Stimulated activated memory B cell treated with anti-CD40 and anti-IgM and Interleukin-4, amounts not matched to agents 10 μg/mL and 1 μg/mL and 100 μg/mL, for 72 hours (primary cell): ENCODE measurements at regions not wholly inside any gene's neighbourhood (a gene's known extent, or its start where the extent isn't known, plus 50 kb on each side); places are given as distances from the start of the nearest gene placed in this dataset.
A peak's percentile ranks its signal among the peaks of the same experiment; 100 is the strongest.
"Not testable (repeated sequence)": the region's sequence is repeated elsewhere in the genome, so short reads cannot be mapped to it uniquely, and the experiment has no call there.

Source experiments
- ATAC-seq: fragments of 150-1000 bp; cut with Tn5 transposase; 2 replicates; pipeline ENCODE4 v1.10.0; 2021
- H3K27ac Mint-ChIP-seq: one replicate; pipeline ENCODE4 v1.8.0; 2022; ENCODE audit warnings: mild to moderate bottlenecking, mixed read lengths
- H3K27me3 Mint-ChIP-seq: one replicate; pipeline ENCODE4 v1.8.0; 2022; ENCODE audit warnings: mixed read lengths
- H3K36me3 Mint-ChIP-seq: one replicate; pipeline ENCODE4 v1.8.0; 2022; ENCODE audit warnings: mixed read lengths
- H3K4me1 Mint-ChIP-seq: one replicate; pipeline ENCODE4 v1.8.0; 2022; ENCODE audit warnings: mixed read lengths
- H3K4me3 Mint-ChIP-seq: one replicate; pipeline ENCODE4 v1.8.0; 2022; ENCODE audit warnings: mild to moderate bottlenecking, moderate library complexity, mixed read lengths
- H3K9me3 Mint-ChIP-seq: one replicate; pipeline ENCODE4 v1.8.0; 2022; ENCODE audit warnings: mixed read lengths

DNA sequence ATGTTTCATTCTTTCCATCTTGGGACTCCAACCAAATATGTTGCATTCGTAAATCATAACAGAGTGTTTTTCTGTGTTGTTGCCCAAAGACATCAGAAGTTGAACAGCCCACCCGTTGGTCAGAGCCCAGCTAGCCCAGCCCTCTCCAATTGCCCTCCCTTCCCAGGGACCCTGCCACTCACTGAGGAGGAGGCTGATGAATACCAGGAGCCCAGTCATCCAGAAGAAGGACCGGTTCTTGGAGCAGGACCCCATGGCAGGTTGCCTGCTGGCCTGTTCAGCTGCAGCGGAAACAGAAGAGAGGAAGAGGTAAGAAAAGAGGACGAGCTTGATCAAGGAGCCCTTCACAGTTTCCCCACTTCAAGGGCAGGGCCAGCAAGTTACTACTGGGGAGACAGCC, 172.2 kb upstream of the ETV3 start:
- Mint-ChIP-seq H3K27me3 (peaks cover 61% of the 10 kb centered on the region), H3K4me1 (peaks cover 28% of the 10 kb centered on the region)

DNA sequence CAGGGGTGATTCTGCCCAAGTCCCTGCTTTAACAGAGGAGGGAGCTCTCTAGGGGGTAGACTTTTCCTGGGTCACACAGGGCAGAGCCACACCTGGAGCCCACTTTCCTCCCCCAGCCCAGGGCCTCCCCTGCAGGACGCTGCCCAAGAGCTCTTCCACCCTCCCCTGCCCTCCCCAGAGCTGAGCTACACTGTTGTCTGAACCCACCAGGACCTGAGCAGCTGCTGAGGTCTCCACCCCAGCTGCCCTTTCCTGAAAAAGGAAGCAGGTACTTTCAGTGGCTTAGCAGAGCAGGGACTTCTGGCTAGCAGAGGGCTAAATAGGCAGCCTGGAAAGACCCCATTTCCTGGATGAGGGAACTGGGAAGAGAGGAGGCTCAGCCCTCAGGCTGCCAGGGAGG, 169.3 kb upstream of the ETV3 start:
- no peaks in the 10 kb centered on the region for H3K9me3 Mint-ChIP-seq
- no peak overlapping the region for H3K27ac Mint-ChIP-seq
- no peaks in the 10 kb centered on the region for H3K36me3 Mint-ChIP-seq
- ATAC-seq = peak; percentile 86
- H3K27me3 Mint-ChIP-seq = peaks cover 38% of the 10 kb centered on the region
- H3K4me3 Mint-ChIP-seq = no peak overlapping the region
- H3K4me1 Mint-ChIP-seq = peaks cover 28% of the 10 kb centered on the region

More for the DNA sequence above, 172.2 kb upstream of the ETV3 start:
- H3K27ac Mint-ChIP-seq = no peak overlapping the region
- peaks cover 3% of the 10 kb centered on the region for H3K9me3 Mint-ChIP-seq
- no peaks in the 10 kb centered on the region for H3K36me3 Mint-ChIP-seq
- no peak overlapping the region for H3K4me3 Mint-ChIP-seq
- no peak for ATAC-seq

DNA sequence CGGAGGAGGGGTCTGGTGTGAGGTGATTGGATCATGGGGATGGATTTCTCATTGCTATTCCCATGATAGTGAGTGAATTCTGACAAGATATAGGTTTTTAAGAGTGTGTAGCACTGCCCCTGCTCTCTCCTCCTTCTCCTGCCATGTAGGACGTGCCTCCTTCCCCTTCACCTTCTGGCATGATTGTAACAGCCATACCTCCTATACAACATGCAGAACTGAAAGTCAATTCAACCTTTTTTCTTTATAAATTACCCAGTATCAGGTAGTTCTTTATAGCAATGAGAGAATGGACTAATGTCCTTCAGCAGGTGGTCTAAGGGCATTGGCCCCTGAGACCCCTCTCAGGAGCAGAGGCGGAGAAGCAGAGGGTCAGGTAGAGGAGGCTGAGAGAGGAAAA, 168.7 kb upstream of the ETV3 start:
- no peak for ATAC-seq
- H3K36me3 Mint-ChIP-seq = no peaks in the 10 kb centered on the region

DNA sequence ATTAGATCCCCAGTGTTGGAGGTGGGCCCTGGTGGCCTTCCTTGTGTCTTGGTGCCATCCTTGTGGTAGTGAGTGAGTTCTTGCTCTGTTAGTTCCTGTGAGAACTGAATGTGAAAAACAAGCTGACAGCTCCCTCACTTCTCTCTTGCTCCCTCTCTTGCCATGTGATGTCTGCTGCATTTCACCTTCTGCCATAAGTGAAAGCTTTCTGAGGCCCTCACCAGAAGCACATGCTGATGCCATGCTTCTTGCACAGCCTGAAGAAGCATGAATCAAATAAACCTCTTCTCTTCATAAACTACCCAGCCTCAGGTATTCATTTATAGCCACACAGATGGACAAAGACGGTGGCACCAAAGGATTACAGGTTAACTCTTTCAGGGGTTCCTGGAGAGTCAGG, 166.1 kb upstream of the ETV3 start:
- Mint-ChIP-seq H3K9me3 (no peaks in the 10 kb centered on the region), H3K4me1 (peaks cover 26% of the 10 kb centered on the region), H3K27ac (no peak overlapping the region), H3K4me3 (no peak overlapping the region), H3K27me3 (peaks cover 6% of the 10 kb centered on the region), H3K36me3 (no peaks in the 10 kb centered on the region)
- ATAC-seq = no peak

More for the DNA sequence above, 168.7 kb upstream of the ETV3 start:
- H3K4me1 Mint-ChIP-seq = peaks cover 28% of the 10 kb centered on the region
- peaks cover 32% of the 10 kb centered on the region for H3K27me3 Mint-ChIP-seq
- no peak overlapping the region for H3K27ac Mint-ChIP-seq
- H3K9me3 Mint-ChIP-seq = no peaks in the 10 kb centered on the region
- no peak overlapping the region for H3K4me3 Mint-ChIP-seq

DNA sequence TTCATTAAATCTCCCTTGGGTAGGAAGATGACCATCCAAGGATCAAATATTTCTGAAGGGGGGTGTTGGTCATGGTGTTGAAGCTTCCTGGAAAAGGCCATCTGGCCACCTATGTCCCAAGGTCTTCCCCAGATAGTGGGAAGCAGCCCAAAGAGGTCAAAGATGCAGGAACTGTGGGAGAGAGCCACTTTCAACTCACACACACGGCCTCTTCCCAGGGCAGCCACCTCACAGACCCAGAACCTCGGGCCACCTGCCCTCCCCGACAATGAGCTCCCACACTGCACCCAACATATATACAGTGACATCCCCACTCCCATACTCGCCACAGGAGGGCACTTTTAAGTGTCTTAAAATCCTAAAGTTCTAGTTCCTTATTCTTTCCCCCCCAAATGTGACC, 164.5 kb upstream of the ETV3 start:
- ATAC-seq = no peak
- H3K27me3 Mint-ChIP-seq = no peaks in the 10 kb centered on the region
- no peaks in the 10 kb centered on the region for H3K36me3 Mint-ChIP-seq
- no peak overlapping the region for H3K4me3 Mint-ChIP-seq
- H3K9me3 Mint-ChIP-seq = no peaks in the 10 kb centered on the region
- H3K4me1 Mint-ChIP-seq = peaks cover 11% of the 10 kb centered on the region
- no peak overlapping the region for H3K27ac Mint-ChIP-seq

DNA sequence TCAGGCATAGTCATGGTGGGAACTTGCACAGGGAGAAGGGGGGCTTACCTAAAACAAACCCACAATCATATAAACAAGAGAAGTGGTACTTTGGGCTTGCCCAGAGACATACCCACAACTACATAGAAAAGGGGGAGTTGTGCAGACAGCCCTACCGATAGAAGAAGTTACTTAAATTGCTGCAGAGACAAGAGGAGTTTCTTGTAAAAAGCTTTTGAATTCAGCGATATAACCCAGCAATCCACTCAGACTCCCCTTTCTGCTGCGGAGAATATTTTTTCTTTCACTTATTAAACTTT, 164.0 kb upstream of the ETV3 start:
- Mint-ChIP-seq H3K4me1 (peaks cover 6% of the 10 kb centered on the region), H3K27me3 (no peaks in the 10 kb centered on the region), H3K9me3 (no peaks in the 10 kb centered on the region), H3K4me3 (no peak overlapping the region), H3K36me3 (no peaks in the 10 kb centered on the region), H3K27ac (no peak overlapping the region)
- no peak for ATAC-seq

DNA sequence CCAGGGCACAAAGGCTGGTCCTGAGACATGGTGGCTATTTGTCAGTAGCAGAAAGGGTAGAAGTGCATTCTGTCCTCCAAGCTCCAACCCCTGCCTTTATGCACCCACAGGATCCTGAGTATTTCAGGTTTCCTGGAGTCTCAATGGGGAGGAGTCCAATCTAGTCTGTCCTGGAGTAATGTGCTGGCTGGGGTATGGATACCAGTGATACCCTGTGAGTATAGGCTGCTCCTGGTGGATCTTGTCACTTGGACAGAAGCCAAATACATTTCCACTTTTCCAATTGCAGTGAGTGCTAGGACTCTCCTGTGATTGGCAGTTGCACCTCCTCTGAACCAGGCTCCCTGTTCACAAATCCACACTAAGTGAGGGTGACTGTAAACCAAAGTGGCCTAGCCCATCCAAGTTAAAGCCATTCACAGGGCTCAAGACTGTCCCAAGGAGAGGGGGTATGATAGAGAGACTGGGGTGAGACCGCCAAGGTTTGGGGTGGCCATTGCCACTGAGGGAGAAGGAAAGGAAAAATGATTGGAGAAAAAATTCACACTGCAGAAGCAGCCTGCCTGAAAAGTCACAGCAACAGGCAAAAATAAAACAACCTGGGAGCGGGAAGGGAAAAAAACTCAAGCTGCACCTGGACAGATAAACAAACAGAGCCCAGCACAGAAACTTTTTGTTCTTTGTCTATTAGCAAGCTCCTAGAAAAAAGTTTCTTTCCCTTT, 163.4 kb upstream of the ETV3 start:
- Mint-ChIP-seq H3K9me3 (no peaks in the 10 kb centered on the region), H3K27ac (no peak overlapping the region), H3K36me3 (no peaks in the 10 kb centered on the region), H3K27me3 (no peaks in the 10 kb centered on the region), H3K4me1 (peaks cover under 1% of the 10 kb centered on the region), H3K4me3 (no peak overlapping the region)
- ATAC-seq = no peak

DNA sequence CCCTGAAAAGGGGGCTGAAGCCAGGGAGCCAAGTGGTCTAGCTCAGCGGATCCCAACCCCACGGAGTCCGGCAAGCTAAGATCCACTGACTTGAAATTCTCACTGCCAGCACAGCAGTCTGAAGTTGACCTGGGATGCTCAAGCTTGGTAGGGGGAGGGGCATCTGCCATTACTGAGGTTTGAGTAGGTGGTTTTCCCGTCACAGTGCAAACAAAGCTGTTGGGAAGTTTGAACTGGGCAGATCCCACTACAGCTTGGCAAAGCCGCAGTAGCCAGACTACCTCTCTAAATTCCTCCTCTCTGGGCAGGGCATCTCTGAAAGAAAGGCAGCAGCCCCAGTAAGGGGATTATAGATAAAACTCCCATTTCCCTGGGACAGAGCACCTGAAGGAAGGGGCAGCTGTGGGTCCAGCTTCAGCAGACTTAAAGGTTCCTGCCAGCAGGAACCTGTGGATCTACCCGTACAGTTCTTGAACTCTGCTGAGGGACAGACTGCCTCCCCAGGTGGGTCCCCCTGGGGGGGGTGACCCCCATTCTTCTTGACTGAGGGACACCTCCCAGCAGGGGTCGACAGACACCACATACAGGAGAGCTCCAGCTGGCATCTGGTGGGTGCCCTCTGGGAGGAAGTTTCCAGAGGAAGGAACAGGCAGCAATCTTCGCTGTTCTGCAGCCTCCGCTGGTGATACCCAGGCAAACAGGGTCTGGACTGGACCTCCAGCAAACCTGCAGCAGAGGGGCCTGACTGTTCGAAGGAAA, 156.4 kb upstream of the ETV3 start:
- peaks cover 19% of the 10 kb centered on the region for H3K27me3 Mint-ChIP-seq
- H3K4me3 Mint-ChIP-seq, H3K4me1 Mint-ChIP-seq, H3K27ac Mint-ChIP-seq, ATAC-seq, H3K36me3 Mint-ChIP-seq, H3K9me3 Mint-ChIP-seq: not testable (repeated sequence)

DNA sequence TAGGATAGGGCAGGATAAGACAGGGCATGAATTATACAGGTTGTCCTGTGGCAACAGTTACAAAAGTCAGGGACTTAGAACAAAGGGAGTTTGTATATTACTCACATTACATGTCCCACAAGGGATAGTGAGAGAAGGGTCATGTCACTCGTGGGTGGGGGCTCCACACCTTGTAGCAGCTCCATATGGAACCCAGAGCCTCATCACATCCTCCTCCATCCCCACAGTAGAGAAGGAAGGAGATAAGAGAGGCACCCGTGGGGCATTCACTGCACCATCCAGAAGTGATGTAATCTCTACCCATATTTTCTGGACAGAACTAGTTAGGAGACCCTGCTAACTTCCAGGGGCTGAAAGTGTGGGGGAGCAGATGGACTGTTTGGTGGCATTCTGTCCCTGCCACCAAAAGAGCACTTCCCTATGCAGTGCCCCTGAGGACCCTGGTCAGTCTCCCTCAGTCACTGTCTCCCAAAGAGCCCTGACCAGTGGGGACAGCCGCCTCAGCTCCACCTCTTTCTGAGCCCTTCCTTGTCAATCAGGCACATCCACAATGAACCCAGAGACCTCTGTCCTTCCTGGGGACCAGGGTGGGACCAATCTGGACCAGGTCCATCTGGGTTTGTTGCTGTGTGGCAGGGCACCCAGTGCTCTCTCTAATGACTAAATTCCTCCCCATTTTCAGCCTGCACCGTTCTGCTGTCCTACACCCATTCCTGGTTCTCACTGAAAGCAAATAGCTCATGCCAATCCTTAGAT, 154.8 kb upstream of the ETV3 start:
- no peaks in the 10 kb centered on the region for H3K36me3 Mint-ChIP-seq
- H3K4me3 Mint-ChIP-seq = no peak overlapping the region
- H3K9me3 Mint-ChIP-seq = no peaks in the 10 kb centered on the region
- H3K4me1 Mint-ChIP-seq = peaks cover 16% of the 10 kb centered on the region
- peaks cover 33% of the 10 kb centered on the region for H3K27me3 Mint-ChIP-seq
- no peak for ATAC-seq
- no peak overlapping the region for H3K27ac Mint-ChIP-seq

DNA sequence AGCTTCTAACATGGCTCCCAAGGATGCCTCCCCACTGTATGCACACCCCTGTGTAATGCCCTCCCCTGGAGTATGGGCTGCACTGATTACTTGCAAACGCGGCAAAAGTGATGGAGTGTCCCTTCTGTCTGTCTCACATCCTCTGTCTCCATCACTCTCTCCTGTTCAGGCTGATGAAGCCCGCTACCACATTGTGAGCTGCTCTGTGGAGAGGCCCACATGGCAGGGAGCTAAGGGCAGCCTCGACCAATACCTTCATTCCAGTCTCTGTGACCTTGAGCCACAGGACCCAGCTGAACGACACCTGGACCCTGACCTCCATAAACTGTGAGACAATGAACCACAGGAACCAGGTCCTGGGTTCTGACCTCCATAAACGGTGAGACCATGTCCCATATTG, 154.1 kb upstream of the ETV3 start:
- Mint-ChIP-seq H3K4me1 (peaks cover 16% of the 10 kb centered on the region), H3K9me3 (no peaks in the 10 kb centered on the region), H3K4me3 (no peak overlapping the region), H3K27ac (no peak overlapping the region), H3K27me3 (peaks cover 33% of the 10 kb centered on the region), H3K36me3 (no peaks in the 10 kb centered on the region)
- no peak for ATAC-seq

DNA sequence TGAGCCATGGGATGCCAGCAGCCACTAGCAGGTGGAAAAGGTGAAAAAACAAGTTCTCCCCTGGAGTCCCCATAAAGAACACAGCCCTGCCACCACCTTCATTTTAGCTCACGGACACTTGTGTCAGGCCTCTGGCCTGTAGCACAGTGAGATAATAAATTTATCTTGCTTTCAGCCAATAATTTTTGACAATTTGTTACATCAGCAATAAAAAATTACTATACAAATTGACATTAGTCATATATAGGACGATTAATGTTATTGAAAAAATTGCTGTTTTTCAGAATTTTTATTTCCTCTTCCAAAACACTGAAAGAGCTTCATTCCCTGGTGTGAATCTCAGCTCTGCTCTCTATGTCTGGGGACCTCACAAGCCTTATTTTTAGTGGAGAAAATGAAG, 152.9 kb upstream of the ETV3 start:
- H3K27ac Mint-ChIP-seq = no peak overlapping the region
- no peak overlapping the region for H3K4me3 Mint-ChIP-seq
- H3K27me3 Mint-ChIP-seq = peaks cover 33% of the 10 kb centered on the region
- H3K9me3 Mint-ChIP-seq = no peaks in the 10 kb centered on the region
- peaks cover 16% of the 10 kb centered on the region for H3K4me1 Mint-ChIP-seq
- no peaks in the 10 kb centered on the region for H3K36me3 Mint-ChIP-seq
- ATAC-seq = no peak

DNA sequence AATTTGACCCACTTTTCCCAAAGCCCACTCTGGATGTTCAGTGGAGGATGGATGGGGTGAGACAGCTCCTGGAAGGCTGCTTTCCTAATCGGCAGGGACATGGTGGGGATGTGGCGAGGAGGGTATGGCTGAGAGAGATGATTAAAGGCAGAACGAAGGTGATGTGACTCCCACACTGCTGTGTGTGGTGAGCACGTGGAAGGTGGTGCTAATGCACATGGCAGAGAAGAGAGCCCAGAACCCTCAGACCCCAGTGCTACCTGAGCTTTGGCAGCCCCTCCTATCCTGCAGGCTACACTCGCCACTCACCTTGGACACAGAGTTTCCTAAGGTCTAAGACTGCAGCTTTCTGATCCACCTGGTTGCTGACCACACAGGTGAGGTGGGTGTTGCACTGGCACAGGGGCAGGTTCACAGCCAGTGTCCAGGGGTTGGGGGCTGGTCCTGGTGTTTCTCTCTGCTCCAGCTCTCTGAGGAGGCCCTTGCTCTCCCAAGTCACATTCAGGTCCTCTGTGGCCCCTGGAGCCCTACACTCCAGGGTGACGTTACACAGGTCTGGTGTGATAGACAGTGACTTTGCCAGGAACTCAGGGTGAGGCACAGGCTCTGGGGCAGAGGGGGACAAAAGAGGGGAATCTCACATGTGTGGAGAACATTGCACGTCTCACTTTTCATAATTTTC, 151.4 kb upstream of the ETV3 start:
- no peaks in the 10 kb centered on the region for H3K36me3 Mint-ChIP-seq
- no peaks in the 10 kb centered on the region for H3K9me3 Mint-ChIP-seq
- H3K4me3 Mint-ChIP-seq = no peak overlapping the region
- H3K27me3 Mint-ChIP-seq = peaks cover 33% of the 10 kb centered on the region
- ATAC-seq = no peak
- peaks cover 16% of the 10 kb centered on the region for H3K4me1 Mint-ChIP-seq
- no peak overlapping the region for H3K27ac Mint-ChIP-seq

DNA sequence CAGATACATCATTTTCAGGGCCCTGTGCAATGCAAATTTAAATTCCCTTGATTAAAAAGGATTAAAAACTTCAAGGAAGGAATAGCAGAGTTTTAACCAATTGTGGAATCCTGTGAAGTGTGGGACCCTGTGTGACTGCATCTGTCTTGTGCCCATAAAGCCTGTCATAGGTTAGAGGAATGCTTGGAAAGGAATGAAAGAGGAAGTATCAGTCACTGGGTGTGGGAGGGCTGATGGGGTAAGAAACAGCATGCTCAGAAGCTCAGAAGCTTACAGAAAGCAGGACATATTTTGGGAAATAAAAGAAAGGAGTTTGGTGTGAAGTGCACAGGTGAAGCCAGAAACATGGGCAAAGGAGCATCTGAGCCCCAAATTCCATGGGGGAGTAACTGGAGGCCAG, 150.8 kb upstream of the ETV3 start:
- Mint-ChIP-seq H3K4me3 (no peak overlapping the region), H3K27ac (no peak overlapping the region), H3K4me1 (peaks cover 16% of the 10 kb centered on the region), H3K36me3 (no peaks in the 10 kb centered on the region), H3K9me3 (no peaks in the 10 kb centered on the region), H3K27me3 (peaks cover 32% of the 10 kb centered on the region)
- no peak for ATAC-seq

DNA sequence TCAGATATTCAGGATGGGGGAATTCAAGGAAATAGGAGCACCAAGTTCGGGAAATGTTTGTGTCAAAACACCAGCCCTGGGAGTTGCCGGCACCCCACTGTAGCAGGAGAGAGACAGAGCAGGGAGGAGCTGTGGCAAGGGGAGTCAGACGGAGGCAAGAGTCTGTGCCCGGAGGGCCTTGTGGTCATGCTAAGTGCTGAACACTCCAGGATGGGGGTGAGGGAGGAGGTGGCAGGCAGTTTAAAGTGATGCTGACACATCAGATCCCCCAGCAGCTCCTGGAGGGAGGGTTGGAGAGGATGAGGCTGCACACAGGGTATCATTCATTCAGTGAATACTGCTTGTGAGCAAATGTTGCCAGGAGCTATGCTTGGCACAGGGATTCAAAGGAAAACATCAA, 150.3 kb upstream of the ETV3 start:
- peaks cover 27% of the 10 kb centered on the region for H3K27me3 Mint-ChIP-seq
- no peak overlapping the region for H3K27ac Mint-ChIP-seq
- H3K4me3 Mint-ChIP-seq = no peak overlapping the region
- H3K4me1 Mint-ChIP-seq = peaks cover 16% of the 10 kb centered on the region
- no peak for ATAC-seq
- H3K9me3 Mint-ChIP-seq = no peaks in the 10 kb centered on the region
- no peaks in the 10 kb centered on the region for H3K36me3 Mint-ChIP-seq

DNA sequence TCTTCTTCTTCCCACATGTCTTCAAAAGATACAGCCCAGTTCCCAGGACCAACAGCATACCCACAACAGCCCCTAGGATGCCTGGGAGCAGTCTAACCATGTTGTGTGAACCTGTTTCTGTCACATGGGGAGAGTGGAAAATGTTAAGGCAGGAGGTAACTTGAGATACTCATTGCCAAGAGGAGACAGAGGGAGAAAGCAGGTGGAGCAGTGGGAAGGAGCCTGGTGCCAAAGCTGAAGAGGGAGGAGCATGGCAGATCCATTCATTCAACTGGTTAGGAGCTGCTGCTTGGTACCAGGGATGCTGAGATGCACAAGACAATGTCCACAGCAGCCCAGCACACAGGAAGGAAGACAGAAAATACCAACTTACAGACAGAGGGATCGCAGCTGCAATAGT, 149.8 kb upstream of the ETV3 start:
- H3K4me1 Mint-ChIP-seq = peaks cover 16% of the 10 kb centered on the region
- H3K9me3 Mint-ChIP-seq = no peaks in the 10 kb centered on the region
- H3K27ac Mint-ChIP-seq = no peak overlapping the region
- no peak overlapping the region for H3K4me3 Mint-ChIP-seq
- ATAC-seq = no peak
- no peaks in the 10 kb centered on the region for H3K36me3 Mint-ChIP-seq
- H3K27me3 Mint-ChIP-seq = peaks cover 27% of the 10 kb centered on the region
